ENCODE measurements at regions not wholly inside any gene's neighbourhood (a gene's known extent, or its start where the extent isn't known, plus 50 kb on each side); places are given as distances from the start of the nearest gene placed in this dataset.

GRCh38 chr1:217373761-217374701, 256.9 kb downstream of the GPATCH2 start:
- Histone ChIP-seq H3K9me3 (ENCODE audit: control insufficient read depth in 2 of 2, insufficient read depth in 1 of 2, low read length in 1 of 2) (peaks cover 0 to 20% of the 10 kb centered on the region in 2 donors), H3K27ac (ENCODE audit: low read depth in 1 of 2, low read length in 1 of 2) (no peak overlapping the region), H3K36me3 (ENCODE audit: control insufficient read depth in 2 of 2, insufficient read depth in 2 of 2, low read length in 1 of 2) (no peaks in the 10 kb centered on the region), H3K4me1 (ENCODE audit: control insufficient read depth in 2 of 2, insufficient read depth in 2 of 2, low read length in 2 of 2) (no peaks in the 10 kb centered on the region), H3K4me3 (ENCODE audit: low read length in 2 of 2) (no peak overlapping the region), H3K27me3 (ENCODE audit: control insufficient read depth in 2 of 2, insufficient read depth in 1 of 2, low read length in 1 of 2) (no peaks in the 10 kb centered on the region)
- 82% methylated on average over 11 of the region's 11 CpGs for WGBS
- no peak for DNase-seq (ENCODE audit: low read depth in 6 of 9, low spot score in 9 of 9)

DNA sequence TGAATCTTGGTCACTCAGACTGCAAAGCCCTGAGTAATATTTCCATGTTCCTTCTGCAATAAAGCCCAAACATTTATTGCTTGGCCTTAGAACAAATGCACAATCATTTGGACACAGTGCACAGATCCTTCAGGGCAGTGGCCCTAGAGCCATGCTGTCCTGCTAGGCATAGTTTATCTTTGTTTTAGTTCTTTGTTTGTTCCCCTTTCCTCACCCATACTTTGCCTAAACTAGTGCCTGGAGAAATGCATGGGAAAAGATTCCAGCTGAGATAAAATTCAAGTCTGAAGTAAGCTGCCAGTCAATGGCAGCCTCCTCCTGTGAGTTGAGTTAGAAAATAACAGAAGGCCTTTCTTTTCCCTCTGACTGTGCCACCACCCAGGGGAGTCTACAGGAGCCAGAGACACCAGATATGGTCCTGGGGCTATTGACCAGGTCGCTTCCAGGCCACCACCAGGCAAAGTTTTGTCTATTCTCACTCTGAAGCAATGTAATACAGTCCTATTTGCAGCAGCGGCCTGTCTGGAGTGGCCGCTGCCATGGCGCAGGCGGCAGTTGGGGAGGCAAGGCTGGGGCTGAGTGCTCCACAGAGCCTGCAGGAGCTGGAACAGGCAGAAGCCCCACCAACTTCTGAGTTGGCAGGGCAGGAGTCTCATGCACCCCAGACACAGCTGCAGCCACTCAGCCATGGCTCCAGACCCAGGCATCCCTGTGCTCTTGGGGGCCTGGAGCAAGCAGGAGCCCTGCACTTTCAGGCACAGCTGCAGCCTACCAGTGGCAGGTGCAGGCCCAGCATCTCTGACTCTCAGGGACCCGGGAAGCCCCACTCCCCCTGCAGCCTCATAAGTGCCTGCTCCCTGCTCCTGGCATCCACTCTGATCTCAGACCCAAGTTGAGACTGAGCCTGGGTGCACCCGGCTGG, 258.6 kb downstream of the GPATCH2 start:
- Histone ChIP-seq H3K27ac (ENCODE audit: low read depth in 1 of 2, low read length in 1 of 2) (no peak overlapping the region), H3K27me3 (ENCODE audit: control insufficient read depth in 2 of 2, insufficient read depth in 1 of 2, low read length in 1 of 2) (no peaks in the 10 kb centered on the region), H3K4me1 (ENCODE audit: control insufficient read depth in 2 of 2, insufficient read depth in 2 of 2, low read length in 2 of 2) (no peaks in the 10 kb centered on the region), H3K36me3 (ENCODE audit: control insufficient read depth in 2 of 2, insufficient read depth in 2 of 2, low read length in 1 of 2) (no peaks in the 10 kb centered on the region), H3K4me3 (ENCODE audit: low read length in 2 of 2) (no peak overlapping the region), H3K9me3 (ENCODE audit: control insufficient read depth in 2 of 2, insufficient read depth in 1 of 2, low read length in 1 of 2) (peaks cover 0 to 20% of the 10 kb centered on the region in 2 donors)
- 89% methylated on average over 7 of the region's 7 CpGs for WGBS
- DNase-seq (ENCODE audit: low read depth in 6 of 9, low spot score in 9 of 9): no peak

DNA sequence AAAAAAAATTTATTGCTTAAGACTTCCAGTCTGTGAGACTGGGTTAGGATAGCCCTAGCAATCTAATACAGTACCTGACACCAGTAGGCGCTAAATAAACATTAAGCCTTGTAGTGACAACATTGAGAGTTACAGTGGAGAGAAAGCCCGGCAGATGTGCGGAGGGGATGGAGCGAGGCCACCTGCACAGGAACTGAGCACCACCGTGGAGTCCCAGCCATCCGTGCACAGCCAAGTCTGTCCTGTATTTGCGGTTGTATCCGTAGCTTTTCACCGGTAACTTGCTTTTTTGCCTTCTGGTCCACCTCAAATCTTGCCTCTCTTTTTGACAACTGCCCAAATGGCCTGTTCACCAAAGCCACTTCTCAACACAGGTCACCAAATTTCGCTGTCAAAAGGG, 260.1 kb downstream of the GPATCH2 start:
- Histone ChIP-seq H3K36me3 (ENCODE audit: control insufficient read depth in 2 of 2, insufficient read depth in 2 of 2, low read length in 1 of 2) (no peaks in the 10 kb centered on the region), H3K4me3 (ENCODE audit: low read length in 2 of 2) (no peak overlapping the region), H3K27ac (ENCODE audit: low read depth in 1 of 2, low read length in 1 of 2) (no peak overlapping the region), H3K27me3 (ENCODE audit: control insufficient read depth in 2 of 2, insufficient read depth in 1 of 2, low read length in 1 of 2) (no peaks in the 10 kb centered on the region), H3K4me1 (ENCODE audit: control insufficient read depth in 2 of 2, insufficient read depth in 2 of 2, low read length in 2 of 2) (no peaks in the 10 kb centered on the region), H3K9me3 (ENCODE audit: control insufficient read depth in 2 of 2, insufficient read depth in 1 of 2, low read length in 1 of 2) (peaks cover 0 to 20% of the 10 kb centered on the region in 2 donors)
- DNase-seq (ENCODE audit: low read depth in 6 of 9, low spot score in 9 of 9): no peak
- 88% methylated on average over 10 of the region's 10 CpGs for WGBS

DNA sequence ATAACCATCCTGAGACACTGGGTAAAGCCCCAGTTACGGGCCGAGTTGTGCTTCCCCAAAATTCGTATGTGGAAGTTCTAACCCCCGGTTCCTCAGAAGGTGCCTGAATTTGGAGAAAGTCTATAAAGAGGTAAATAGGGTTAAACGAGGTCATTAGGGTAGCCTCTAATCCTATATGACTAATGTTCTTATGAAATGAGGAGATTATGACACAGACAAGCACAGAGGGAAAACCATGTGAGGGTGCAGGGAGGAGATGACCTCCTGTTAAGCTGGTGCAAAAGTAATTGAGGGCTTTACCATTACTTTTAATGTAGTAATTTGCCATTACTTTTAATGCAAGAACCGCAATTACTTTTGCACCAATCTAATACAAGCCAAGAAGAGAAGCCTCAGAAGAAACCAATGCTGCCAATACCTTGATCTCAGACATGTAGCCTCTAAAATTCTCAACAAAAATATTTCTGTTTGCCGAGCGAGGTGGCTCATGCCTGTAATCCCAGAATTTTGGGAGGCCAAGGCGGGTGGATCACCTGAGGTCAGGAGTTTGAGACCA, 260.8 kb downstream of the GPATCH2 start:
- Histone ChIP-seq H3K9me3 (ENCODE audit: control insufficient read depth in 2 of 2, insufficient read depth in 1 of 2, low read length in 1 of 2) (peaks cover 0 to 20% of the 10 kb centered on the region in 2 donors), H3K27me3 (ENCODE audit: control insufficient read depth in 2 of 2, insufficient read depth in 1 of 2, low read length in 1 of 2) (no peaks in the 10 kb centered on the region), H3K4me1 (ENCODE audit: control insufficient read depth in 2 of 2, insufficient read depth in 2 of 2, low read length in 2 of 2) (no peaks in the 10 kb centered on the region), H3K27ac (ENCODE audit: low read depth in 1 of 2, low read length in 1 of 2) (no peak overlapping the region), H3K4me3 (ENCODE audit: low read length in 2 of 2) (no peak overlapping the region), H3K36me3 (ENCODE audit: control insufficient read depth in 2 of 2, insufficient read depth in 2 of 2, low read length in 1 of 2) (no peaks in the 10 kb centered on the region)
- DNase-seq (ENCODE audit: low read depth in 6 of 9, low spot score in 9 of 9): no peak
- 67% methylated on average over 9 of the region's 9 CpGs for WGBS

DNA sequence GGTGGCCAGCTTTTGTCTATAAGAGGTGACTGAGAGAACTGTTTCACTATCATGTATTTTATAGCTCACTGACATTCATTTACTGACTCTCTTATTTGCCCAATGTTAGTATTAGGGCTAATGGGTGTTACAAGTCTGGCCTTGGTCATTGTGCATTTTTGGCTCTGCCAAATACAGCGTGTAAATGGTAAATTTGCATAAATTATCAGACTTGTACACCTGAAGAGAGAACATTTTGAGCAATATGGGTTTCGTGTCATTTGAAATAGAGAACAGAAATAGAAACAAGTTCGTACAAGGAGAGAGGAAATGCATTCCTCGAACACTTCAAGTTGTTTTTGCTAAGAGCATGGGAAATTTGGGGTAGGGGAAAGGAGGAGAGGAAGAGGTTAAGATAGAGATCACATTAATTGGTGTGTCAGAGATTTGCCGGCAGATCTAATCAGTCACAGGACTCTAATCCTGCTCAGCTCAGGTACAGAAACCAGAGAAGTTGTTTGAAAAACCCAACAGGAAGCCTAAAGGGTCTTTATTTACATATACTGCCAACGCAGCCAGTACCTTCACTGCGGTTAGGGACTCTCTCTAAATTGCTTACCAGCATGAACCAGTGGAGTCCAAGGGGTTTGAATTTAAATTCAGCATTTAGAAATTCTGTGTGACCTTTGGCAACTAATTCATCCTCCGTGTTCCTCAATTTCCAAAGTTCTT, 261.5 kb downstream of the GPATCH2 start:
- peaks cover 0 to 20% of the 10 kb centered on the region in 2 donors for H3K9me3 ChIP-seq (ENCODE audit: control insufficient read depth in 2 of 2, insufficient read depth in 1 of 2, low read length in 1 of 2)
- H3K4me1 ChIP-seq (ENCODE audit: control insufficient read depth in 2 of 2, insufficient read depth in 2 of 2, low read length in 2 of 2): no peaks in the 10 kb centered on the region
- no peaks in the 10 kb centered on the region for H3K36me3 ChIP-seq (ENCODE audit: control insufficient read depth in 2 of 2, insufficient read depth in 2 of 2, low read length in 1 of 2)
- no peak overlapping the region for H3K27ac ChIP-seq (ENCODE audit: low read depth in 1 of 2, low read length in 1 of 2)
- 18% methylated on average over 8 of the region's 8 CpGs for WGBS
- no peak for DNase-seq (ENCODE audit: low read depth in 6 of 9, low spot score in 9 of 9)
- no peaks in the 10 kb centered on the region for H3K27me3 ChIP-seq (ENCODE audit: control insufficient read depth in 2 of 2, insufficient read depth in 1 of 2, low read length in 1 of 2)
- H3K4me3 ChIP-seq (ENCODE audit: low read length in 2 of 2): no peak overlapping the region

DNA sequence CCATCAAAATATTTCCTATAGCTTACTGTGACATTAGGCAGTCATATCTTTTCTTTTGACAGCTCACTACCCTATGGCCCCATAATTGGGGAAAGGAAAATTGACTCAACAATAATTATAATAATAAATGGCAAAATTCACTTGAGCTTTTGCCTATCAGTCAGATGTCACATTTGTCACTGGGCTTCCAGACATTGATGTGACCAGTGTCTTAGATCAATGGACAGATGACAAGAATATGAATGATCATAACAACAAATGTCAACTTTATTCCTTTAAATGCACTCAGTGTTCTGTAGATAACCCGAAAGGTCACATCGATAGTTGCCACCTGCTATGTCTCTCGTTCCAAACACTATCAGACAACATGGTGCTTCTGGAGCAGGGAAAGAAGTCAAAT, 266.7 kb downstream of the GPATCH2 start:
- Histone ChIP-seq H3K27me3 (ENCODE audit: control insufficient read depth in 2 of 2, insufficient read depth in 1 of 2, low read length in 1 of 2) (no peaks in the 10 kb centered on the region), H3K36me3 (ENCODE audit: control insufficient read depth in 2 of 2, insufficient read depth in 2 of 2, low read length in 1 of 2) (no peaks in the 10 kb centered on the region), H3K4me1 (ENCODE audit: control insufficient read depth in 2 of 2, insufficient read depth in 2 of 2, low read length in 2 of 2) (no peaks in the 10 kb centered on the region), H3K4me3 (ENCODE audit: low read length in 2 of 2) (no peak overlapping the region), H3K9me3 (ENCODE audit: control insufficient read depth in 2 of 2, insufficient read depth in 1 of 2, low read length in 1 of 2) (no peaks in the 10 kb centered on the region), H3K27ac (ENCODE audit: low read depth in 1 of 2, low read length in 1 of 2) (no peak overlapping the region)
- 94% methylated on average over 3 of the region's 3 CpGs for WGBS
- no peak for DNase-seq (ENCODE audit: low read depth in 6 of 9, low spot score in 9 of 9)

- Histone ChIP-seq H3K4me3 (ENCODE audit: low read length in 2 of 2) (no peak overlapping the region), H3K27me3 (ENCODE audit: control insufficient read depth in 2 of 2, insufficient read depth in 1 of 2, low read length in 1 of 2) (no peaks in the 10 kb centered on the region), H3K36me3 (ENCODE audit: control insufficient read depth in 2 of 2, insufficient read depth in 2 of 2, low read length in 1 of 2) (no peaks in the 10 kb centered on the region), H3K27ac (ENCODE audit: low read depth in 1 of 2, low read length in 1 of 2) (no peak overlapping the region), H3K4me1 (ENCODE audit: control insufficient read depth in 2 of 2, insufficient read depth in 2 of 2, low read length in 2 of 2) (no peaks in the 10 kb centered on the region), H3K9me3 (ENCODE audit: control insufficient read depth in 2 of 2, insufficient read depth in 1 of 2, low read length in 1 of 2) (no peaks in the 10 kb centered on the region)
- no peak for DNase-seq (ENCODE audit: low read depth in 6 of 9, low spot score in 9 of 9)
- WGBS: 32% methylated on average over 4 of the region's 4 CpGs
Observed at GRCh38 chr1:217363319-217363718, 267.6 kb downstream of the GPATCH2 start.

- no peak overlapping the region for H3K4me3 ChIP-seq (ENCODE audit: low read length in 2 of 2)
- DNase-seq (ENCODE audit: low read depth in 6 of 9, low spot score in 9 of 9): no peak
- no peaks in the 10 kb centered on the region for H3K27me3 ChIP-seq (ENCODE audit: control insufficient read depth in 2 of 2, insufficient read depth in 1 of 2, low read length in 1 of 2)
- no peaks in the 10 kb centered on the region for H3K4me1 ChIP-seq (ENCODE audit: control insufficient read depth in 2 of 2, insufficient read depth in 2 of 2, low read length in 2 of 2)
- 93% methylated on average over 4 of the region's 4 CpGs for WGBS
- H3K36me3 ChIP-seq (ENCODE audit: control insufficient read depth in 2 of 2, insufficient read depth in 2 of 2, low read length in 1 of 2): no peaks in the 10 kb centered on the region
- H3K9me3 ChIP-seq (ENCODE audit: control insufficient read depth in 2 of 2, insufficient read depth in 1 of 2, low read length in 1 of 2): no peaks in the 10 kb centered on the region
- no peak overlapping the region for H3K27ac ChIP-seq (ENCODE audit: low read depth in 1 of 2, low read length in 1 of 2)
Observed at GRCh38 chr1:217360510-217360909, 270.4 kb downstream of the GPATCH2 start.

Data from thymus (tissue), 11 donors.